HG02970 (cell line): ENCODE measurements at regions not wholly inside any gene's neighbourhood (a gene's known extent, or its start where the extent isn't known, plus 50 kb on each side); places are given as distances from the start of the nearest gene placed in this dataset.
"Not testable (repeated sequence)": the region's sequence is repeated elsewhere in the genome, so short reads cannot be mapped to it uniquely, and the experiment has no call there.

ENCODE experiments used
- ATAC-seq: cut with Tn5 transposase; IDR thresholded peaks from one replicate; pipeline ENCODE4 v1.9.1; 2021; ENCODE audit warnings: mild to moderate bottlenecking, moderate library complexity, moderate number of reproducible peaks; ENCODE audit not compliant: unreplicated experiment, low FRiP score

GRCh38 chr16:72609066-72609465, 437.1 kb upstream of the PMFBP1 start:
- ATAC-seq: no peak

- ATAC-seq: no peak
Observed at GRCh38 chr16:72604375-72604774, 432.4 kb upstream of the PMFBP1 start.

GRCh38 chr16:72602499-72602898, 430.5 kb upstream of the PMFBP1 start:
- no peak for ATAC-seq

GRCh38 chr16:72598696-72599095, 426.7 kb upstream of the PMFBP1 start:
- no peak for ATAC-seq

GRCh38 chr16:72597938-72598337, 426.0 kb upstream of the PMFBP1 start:
- no peak for ATAC-seq

GRCh38 chr16:72596373-72596772, 424.4 kb upstream of the PMFBP1 start:
- ATAC-seq: no peak

GRCh38 chr16:72590151-72590937, 418.4 kb upstream of the PMFBP1 start:
- peak; percentile 87 for ATAC-seq

GRCh38 chr16:72588551-72588950, 416.6 kb upstream of the PMFBP1 start:
- no peak for ATAC-seq

GRCh38 chr16:72578061-72578460, 406.1 kb upstream of the PMFBP1 start:
- ATAC-seq: not testable (repeated sequence)

GRCh38 chr16:72576189-72576588, 404.2 kb upstream of the PMFBP1 start:
- ATAC-seq: no peak

- ATAC-seq: no peak
Observed at GRCh38 chr16:72569677-72570076, 397.7 kb upstream of the PMFBP1 start.

GRCh38 chr16:72568502-72568901, 396.5 kb upstream of the PMFBP1 start:
- ATAC-seq: no peak

- no peak for ATAC-seq
Observed at GRCh38 chr16:72566174-72566573, 394.2 kb upstream of the PMFBP1 start.

- ATAC-seq: no peak
Observed at GRCh38 chr16:72565106-72565505, 393.2 kb upstream of the PMFBP1 start.

GRCh38 chr16:72560617-72561016, 388.7 kb upstream of the PMFBP1 start:
- ATAC-seq: no peak

GRCh38 chr16:72558501-72558900, 386.5 kb upstream of the PMFBP1 start:
- no peak for ATAC-seq

- ATAC-seq: no peak
Observed at GRCh38 chr16:72554935-72555334, 383.0 kb upstream of the PMFBP1 start.

GRCh38 chr16:72552654-72553053, 380.7 kb upstream of the PMFBP1 start:
- ATAC-seq: no peak

GRCh38 chr16:72551649-72552048, 379.7 kb upstream of the PMFBP1 start:
- no peak for ATAC-seq

- ATAC-seq: no peak
Observed at GRCh38 chr16:72549878-72550277, 377.9 kb upstream of the PMFBP1 start.

- no peak for ATAC-seq
Observed at GRCh38 chr16:72542102-72542501, 370.1 kb upstream of the PMFBP1 start.

GRCh38 chr16:72537664-72538063, 365.7 kb upstream of the PMFBP1 start:
- ATAC-seq: no peak
